ENCODE measurements at regions not wholly inside any gene's neighbourhood (a gene's known extent, or its start where the extent isn't known, plus 50 kb on each side); places are given as distances from the start of the nearest gene placed in this dataset.

DNA sequence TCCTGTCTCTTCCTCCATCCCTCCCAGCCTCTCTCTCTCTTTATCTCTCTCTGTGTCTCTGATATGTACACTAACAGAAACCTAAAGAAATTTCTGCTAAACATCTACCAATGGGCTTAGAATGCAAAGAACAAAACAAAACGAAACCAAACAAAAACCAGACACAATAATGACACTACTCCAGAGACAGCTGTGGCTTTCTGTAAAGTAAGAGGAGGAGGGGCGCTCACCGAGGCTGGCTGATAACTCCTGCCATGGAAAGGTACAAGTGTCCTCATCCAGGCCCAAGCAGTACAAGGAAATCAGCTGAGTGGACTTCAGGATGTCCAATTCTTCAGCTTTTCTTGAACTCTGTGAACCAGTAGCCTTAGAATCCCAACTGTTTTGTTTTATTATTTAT lies 70.4 kb upstream of the FZD8 start:
- Histone ChIP-seq H3K36me3 (ENCODE audit: low read depth, missing control alignments) (no peaks in the 10 kb centered on the region), H3K27ac (no peak overlapping the region), H3K27me3 (no peaks in the 10 kb centered on the region), H3K4me1 (no peaks in the 10 kb centered on the region), H3K9me3 (no peaks in the 10 kb centered on the region), H3K4me3 (no peak overlapping the region)
- DNase-seq = no peak
- TF ChIP-seq, protein P1, sequence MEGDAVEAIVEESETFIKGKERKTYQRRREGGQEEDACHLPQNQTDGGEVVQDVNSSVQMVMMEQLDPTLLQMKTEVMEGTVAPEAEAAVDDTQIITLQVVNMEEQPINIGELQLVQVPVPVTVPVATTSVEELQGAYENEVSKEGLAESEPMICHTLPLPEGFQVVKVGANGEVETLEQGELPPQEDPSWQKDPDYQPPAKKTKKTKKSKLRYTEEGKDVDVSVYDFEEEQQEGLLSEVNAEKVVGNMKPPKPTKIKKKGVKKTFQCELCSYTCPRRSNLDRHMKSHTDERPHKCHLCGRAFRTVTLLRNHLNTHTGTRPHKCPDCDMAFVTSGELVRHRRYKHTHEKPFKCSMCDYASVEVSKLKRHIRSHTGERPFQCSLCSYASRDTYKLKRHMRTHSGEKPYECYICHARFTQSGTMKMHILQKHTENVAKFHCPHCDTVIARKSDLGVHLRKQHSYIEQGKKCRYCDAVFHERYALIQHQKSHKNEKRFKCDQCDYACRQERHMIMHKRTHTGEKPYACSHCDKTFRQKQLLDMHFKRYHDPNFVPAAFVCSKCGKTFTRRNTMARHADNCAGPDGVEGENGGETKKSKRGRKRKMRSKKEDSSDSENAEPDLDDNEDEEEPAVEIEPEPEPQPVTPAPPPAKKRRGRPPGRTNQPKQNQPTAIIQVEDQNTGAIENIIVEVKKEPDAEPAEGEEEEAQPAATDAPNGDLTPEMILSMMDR (IDR thresholded peaks at IDR 0.05) = no peak
- TF ChIP-seq POLR2A (IDR thresholded peaks at IDR 0.05) = no peak
- intact Hi-C loops (cut with DNase I; ENCODE audit: low total_unique reads) = no loop called here
- WGBS, 2 donors = 63 to 82% methylated on average over 3 of the region's 3 CpGs

DNA sequence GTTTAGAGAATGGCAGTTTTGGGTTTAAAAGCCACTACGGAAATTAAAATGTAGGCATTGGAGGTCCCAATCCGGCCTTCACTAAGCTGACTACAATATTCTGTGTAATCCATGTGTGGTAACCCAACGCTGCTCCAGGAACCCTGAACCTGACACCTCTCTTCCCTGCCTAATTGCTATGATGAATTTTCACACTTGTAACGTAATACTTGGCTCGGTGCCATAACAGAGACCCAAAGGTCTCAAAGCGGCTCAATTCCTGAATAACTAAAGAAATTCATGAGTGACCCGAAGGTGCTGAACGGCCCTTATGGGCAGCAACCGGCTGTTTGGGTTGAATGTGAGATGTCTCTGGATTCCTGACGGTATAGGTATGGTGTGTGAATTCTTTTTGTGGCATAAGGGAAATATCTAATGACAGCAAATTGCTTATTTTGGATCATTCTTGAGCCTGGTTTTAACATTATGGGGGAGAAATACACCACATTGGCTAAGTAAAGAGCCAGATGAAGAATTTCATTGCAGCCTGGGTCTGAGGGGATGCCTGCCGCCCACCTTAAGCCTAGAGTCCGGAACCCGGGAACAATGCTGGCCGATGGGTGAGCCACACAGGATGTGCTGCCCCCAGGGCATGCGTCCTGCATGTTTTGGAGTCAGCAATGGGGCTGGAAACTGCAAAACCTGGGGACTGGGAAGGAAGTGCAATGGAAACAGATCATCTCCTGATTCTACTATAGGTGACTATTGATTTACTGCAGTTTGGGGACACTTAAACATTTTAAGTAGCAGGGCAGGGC lies 69.7 kb upstream of the FZD8 start:
- DNase-seq = no peak

DNA sequence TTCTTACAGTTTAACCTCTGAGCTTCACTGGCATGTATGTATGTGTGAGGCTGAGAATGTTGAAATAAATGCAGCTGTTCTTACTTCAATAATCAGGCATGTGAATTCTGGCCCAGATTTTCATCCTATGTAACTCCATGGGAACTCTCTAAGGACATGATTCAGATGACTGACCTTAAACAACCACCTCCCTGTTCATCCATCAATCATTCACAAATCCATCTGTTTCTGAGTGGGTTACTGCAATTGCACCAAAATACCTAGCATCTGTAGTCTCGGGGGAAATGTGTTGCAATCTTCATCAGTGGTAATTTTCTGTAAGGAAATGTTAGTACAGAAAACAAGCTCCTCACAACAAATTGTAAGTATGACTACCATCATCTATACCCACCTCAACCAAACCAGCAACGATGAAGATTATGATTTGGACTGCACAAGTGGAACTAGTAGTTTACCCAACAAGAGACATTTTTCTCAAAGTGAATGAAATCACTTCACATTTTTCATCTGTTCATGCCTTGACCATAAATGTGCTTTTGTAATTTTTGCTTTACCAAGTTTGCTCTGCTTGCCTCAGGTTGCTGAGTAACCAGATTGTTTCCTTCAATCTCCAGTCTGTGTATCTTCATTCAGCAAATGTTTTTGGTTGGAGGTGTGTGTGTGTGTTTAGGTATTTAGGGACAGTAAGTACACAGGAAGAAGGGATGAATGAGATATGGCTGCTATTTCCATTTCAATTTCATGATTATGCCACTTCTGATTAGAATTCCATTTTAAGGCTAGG lies 65.7 kb upstream of the FZD8 start:
- TF ChIP-seq, protein P1 (IDR thresholded peaks at IDR 0.05) = no peak
- no peak for TF ChIP-seq POLR2A (IDR thresholded peaks at IDR 0.05)
- DNase-seq = no peak
- no peaks in the 10 kb centered on the region for H3K36me3 ChIP-seq (ENCODE audit: low read depth, missing control alignments)
- no peak overlapping the region for H3K4me3 ChIP-seq
- H3K4me1 ChIP-seq = no peaks in the 10 kb centered on the region
- WGBS, 2 donors = 88 to 94% methylated on average over 2 of the region's 2 CpGs
- no peaks in the 10 kb centered on the region for H3K27me3 ChIP-seq
- intact Hi-C loops (cut with DNase I; ENCODE audit: low total_unique reads) = no loop called here
- H3K9me3 ChIP-seq = no peaks in the 10 kb centered on the region
- H3K27ac ChIP-seq = no peak overlapping the region

More for the DNA sequence above, 69.7 kb upstream of the FZD8 start:
- no peak overlapping the region for H3K27ac ChIP-seq
- no peaks in the 10 kb centered on the region for H3K9me3 ChIP-seq
- intact Hi-C loops (cut with DNase I; ENCODE audit: low total_unique reads) = no loop called here
- H3K4me1 ChIP-seq = no peaks in the 10 kb centered on the region
- 73 to 76% methylated on average over 15 of the region's 15 CpGs for WGBS, 2 donors
- H3K4me3 ChIP-seq = no peak overlapping the region
- no peaks in the 10 kb centered on the region for H3K27me3 ChIP-seq
- no peak for TF ChIP-seq POLR2A (IDR thresholded peaks at IDR 0.05)
- TF ChIP-seq, protein P1 (IDR thresholded peaks at IDR 0.05) = no peak
- no peaks in the 10 kb centered on the region for H3K36me3 ChIP-seq (ENCODE audit: low read depth, missing control alignments)

DNA sequence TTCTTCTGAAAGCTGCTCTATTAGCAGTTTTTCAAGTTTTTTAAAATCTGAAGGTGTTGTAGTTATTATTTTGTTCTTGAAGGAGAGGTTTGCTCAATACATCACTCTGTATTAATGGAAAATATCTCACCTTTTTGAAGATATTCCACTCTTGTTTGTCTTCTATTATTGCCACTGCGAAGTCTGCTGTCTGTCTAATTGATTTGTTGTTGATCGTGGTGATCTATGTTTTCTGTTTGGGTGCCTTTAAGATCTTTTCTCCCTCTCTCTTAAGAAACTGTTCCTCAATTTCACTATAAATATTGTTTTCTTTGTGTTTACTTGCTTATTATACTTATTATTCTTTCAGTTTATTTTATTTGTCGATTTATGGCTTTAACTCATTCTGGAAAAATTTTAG lies 64.9 kb upstream of the FZD8 start:
- Histone ChIP-seq H3K4me1 (no peaks in the 10 kb centered on the region), H3K27me3 (no peaks in the 10 kb centered on the region), H3K36me3 (ENCODE audit: low read depth, missing control alignments) (no peaks in the 10 kb centered on the region), H3K27ac (no peak overlapping the region), H3K4me3 (no peak overlapping the region), H3K9me3 (no peaks in the 10 kb centered on the region)
- 89 to 97% methylated on average over 3 of the region's 3 CpGs for WGBS, 2 donors
- DNase-seq = no peak
- intact Hi-C loops (cut with DNase I; ENCODE audit: low total_unique reads) = no loop called here
- TF ChIP-seq, protein P1 (IDR thresholded peaks at IDR 0.05) = no peak
- no peak for TF ChIP-seq POLR2A (IDR thresholded peaks at IDR 0.05)
